ENCODE measurements at regions not wholly inside any gene's neighbourhood (a gene's known extent, or its start where the extent isn't known, plus 50 kb on each side); places are given as distances from the start of the nearest gene placed in this dataset.

DNA sequence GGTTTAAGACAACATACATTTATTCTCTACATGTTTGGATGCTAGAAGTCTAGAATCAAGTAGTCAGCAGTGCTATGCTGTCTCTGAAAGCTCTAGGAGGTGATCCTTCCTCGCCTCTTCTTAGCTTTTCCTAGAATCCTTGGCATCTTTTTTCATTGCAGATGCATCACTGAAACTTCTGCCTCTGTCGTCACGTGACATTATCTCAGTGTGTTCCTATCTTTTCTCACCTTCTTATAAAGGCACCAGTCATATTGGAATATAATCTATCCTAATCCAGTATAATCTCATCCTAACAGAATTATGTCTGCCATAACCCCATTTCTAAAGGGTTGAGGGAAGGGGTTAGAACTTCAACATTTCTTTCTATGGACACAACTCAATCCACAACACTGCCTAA, 851.2 kb upstream of the CRIM1 start:
- TF ChIP-seq, protein P1, sequence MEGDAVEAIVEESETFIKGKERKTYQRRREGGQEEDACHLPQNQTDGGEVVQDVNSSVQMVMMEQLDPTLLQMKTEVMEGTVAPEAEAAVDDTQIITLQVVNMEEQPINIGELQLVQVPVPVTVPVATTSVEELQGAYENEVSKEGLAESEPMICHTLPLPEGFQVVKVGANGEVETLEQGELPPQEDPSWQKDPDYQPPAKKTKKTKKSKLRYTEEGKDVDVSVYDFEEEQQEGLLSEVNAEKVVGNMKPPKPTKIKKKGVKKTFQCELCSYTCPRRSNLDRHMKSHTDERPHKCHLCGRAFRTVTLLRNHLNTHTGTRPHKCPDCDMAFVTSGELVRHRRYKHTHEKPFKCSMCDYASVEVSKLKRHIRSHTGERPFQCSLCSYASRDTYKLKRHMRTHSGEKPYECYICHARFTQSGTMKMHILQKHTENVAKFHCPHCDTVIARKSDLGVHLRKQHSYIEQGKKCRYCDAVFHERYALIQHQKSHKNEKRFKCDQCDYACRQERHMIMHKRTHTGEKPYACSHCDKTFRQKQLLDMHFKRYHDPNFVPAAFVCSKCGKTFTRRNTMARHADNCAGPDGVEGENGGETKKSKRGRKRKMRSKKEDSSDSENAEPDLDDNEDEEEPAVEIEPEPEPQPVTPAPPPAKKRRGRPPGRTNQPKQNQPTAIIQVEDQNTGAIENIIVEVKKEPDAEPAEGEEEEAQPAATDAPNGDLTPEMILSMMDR (IDR thresholded peaks at IDR 0.05) = no peak
- TF ChIP-seq JUN (CRISPR knock-in tag; IDR thresholded peaks at IDR 0.05) = no peak
- TF ChIP-seq, protein P2, sequence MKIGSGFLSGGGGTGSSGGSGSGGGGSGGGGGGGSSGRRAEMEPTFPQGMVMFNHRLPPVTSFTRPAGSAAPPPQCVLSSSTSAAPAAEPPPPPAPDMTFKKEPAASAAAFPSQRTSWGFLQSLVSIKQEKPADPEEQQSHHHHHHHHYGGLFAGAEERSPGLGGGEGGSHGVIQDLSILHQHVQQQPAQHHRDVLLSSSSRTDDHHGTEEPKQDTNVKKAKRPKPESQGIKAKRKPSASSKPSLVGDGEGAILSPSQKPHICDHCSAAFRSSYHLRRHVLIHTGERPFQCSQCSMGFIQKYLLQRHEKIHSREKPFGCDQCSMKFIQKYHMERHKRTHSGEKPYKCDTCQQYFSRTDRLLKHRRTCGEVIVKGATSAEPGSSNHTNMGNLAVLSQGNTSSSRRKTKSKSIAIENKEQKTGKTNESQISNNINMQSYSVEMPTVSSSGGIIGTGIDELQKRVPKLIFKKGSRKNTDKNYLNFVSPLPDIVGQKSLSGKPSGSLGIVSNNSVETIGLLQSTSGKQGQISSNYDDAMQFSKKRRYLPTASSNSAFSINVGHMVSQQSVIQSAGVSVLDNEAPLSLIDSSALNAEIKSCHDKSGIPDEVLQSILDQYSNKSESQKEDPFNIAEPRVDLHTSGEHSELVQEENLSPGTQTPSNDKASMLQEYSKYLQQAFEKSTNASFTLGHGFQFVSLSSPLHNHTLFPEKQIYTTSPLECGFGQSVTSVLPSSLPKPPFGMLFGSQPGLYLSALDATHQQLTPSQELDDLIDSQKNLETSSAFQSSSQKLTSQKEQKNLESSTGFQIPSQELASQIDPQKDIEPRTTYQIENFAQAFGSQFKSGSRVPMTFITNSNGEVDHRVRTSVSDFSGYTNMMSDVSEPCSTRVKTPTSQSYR (CRISPR knock-in tag; IDR thresholded peaks at IDR 0.05) = no peak

Data from WTC11 (cell line).